ENCODE measurements at regions not wholly inside any gene's neighbourhood (a gene's known extent, or its start where the extent isn't known, plus 50 kb on each side); places are given as distances from the start of the nearest gene placed in this dataset.
"Not testable (repeated sequence)": the region's sequence is repeated elsewhere in the genome, so short reads cannot be mapped to it uniquely, and the experiment has no call there.

DNA sequence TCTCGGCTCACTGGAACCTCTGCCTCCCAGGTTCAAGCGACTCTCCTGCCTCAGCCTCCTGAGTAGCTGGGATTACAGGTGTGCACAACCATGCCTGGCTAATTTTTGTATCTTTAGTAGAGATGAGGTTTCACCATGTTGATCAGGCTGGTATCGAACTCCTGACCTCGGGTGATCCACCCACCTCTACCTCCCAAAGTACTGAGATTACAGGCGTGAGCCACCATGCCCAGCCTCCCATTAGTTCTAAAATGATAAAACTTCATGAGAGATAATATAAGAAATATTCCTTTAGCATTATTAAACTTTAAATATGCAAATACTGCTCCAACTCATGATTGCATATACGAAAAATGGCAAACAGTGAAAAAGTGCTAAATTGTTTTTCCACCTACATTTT lies 793.6 kb upstream of the CDH10 start:
- not testable (repeated sequence) for H3K23me2 ChIP-seq (ENCODE audit: low read depth, low read length); H2BK15ac ChIP-seq (ENCODE audit: low read length); H2AK5ac ChIP-seq (ENCODE audit: low read depth, low read length); H3K79me1 ChIP-seq (ENCODE audit: low read depth, low read length); H3K56ac ChIP-seq (replicated peaks; ENCODE audit: insufficient read length, low read depth, low read length); H3K27me3 ChIP-seq (replicated peaks in 1 of 4; ENCODE audit: control insufficient read depth in 3 of 4, extremely low read depth in 1 of 4, insufficient read depth in 3 of 4, low read length in 3 of 4); H3K9ac ChIP-seq (replicated peaks in 1 of 4; ENCODE audit: extremely low read depth in 1 of 4, low read depth in 3 of 4, low read length in 3 of 4); H2BK120ac ChIP-seq (replicated peaks; ENCODE audit: low read depth, low read length); H3K9me3 ChIP-seq (ENCODE audit: insufficient read depth in 2 of 2, low read depth in 1 of 2, low read length in 1 of 2); H3K4ac ChIP-seq (replicated peaks; ENCODE audit: insufficient read length, low read depth, low read length); H2BK12ac ChIP-seq (ENCODE audit: low read depth, low read length); H3K27ac ChIP-seq (ENCODE audit: low read depth, low read length); H2BK5ac ChIP-seq (ENCODE audit: low read depth, low read length); H4K91ac ChIP-seq (replicated peaks; ENCODE audit: insufficient read length, low read length); H4K8ac ChIP-seq (ENCODE audit: extremely low read depth, insufficient read depth, low read length); FAIRE-seq; H4K5ac ChIP-seq (ENCODE audit: insufficient read length, low read depth, low read length); H3K14ac ChIP-seq (ENCODE audit: insufficient read length); H3K4me1 ChIP-seq (replicated peaks in 1 of 4; ENCODE audit: control insufficient read depth in 3 of 4, insufficient read depth in 4 of 4, low read length in 3 of 4); H2AFZ ChIP-seq (ENCODE audit: low read length); DNase-seq (ENCODE audit: low read depth in 1 of 2, low spot score in 2 of 2); H3K23ac ChIP-seq (ENCODE audit: insufficient read length); H3K18ac ChIP-seq (ENCODE audit: extremely low read depth, low read length); H2BK20ac ChIP-seq (ENCODE audit: low read length)
- peak; percentile 63 for TF ChIP-seq POLR2AphosphoS5 (IDR thresholded peaks at IDR 0.05; ENCODE audit: low read depth, low read length)
- Histone ChIP-seq H3K4me2 (ENCODE audit: insufficient read depth in 1 of 2, low read depth in 2 of 2, low read length in 2 of 2) (peak overlapping the region; percentile 61 to 93; a peak in 3 of 4 replicates), H3K36me3 (ENCODE audit: control insufficient read depth in 2 of 4, insufficient read depth in 4 of 4, low read length in 3 of 4) (peaks cover 0 to 80% (median 9%) of the 10 kb centered on the region in 4 experiments; a peak in 4 of 8 replicates), H4K20me1 (replicated peaks in 1 of 2; ENCODE audit: control insufficient read depth in 1 of 2, insufficient read depth in 2 of 2, low read length in 2 of 2) (peaks cover 11 to 31% of the 10 kb centered on the region in 2 experiments), H3K4me3 (ENCODE audit: extremely low read depth in 1 of 4, insufficient read depth in 2 of 4, low read depth in 3 of 4, low read length in 4 of 4) (peak overlapping the region in 1 of 4 experiments; percentile 83; a peak in 2 of 8 replicates), H3K79me2 (ENCODE audit: control insufficient read depth in 1 of 2, insufficient read depth in 2 of 2, low read length in 2 of 2) (peaks cover 35 to 100% of the 10 kb centered on the region in 2 experiments)
- ChIA-PET CTCF (ENCODE audit: partially characterized antibody) (interaction anchor here (0.6 kb wide), 2 partner anchors 102 to 1299 kb away, joined by 3 read pairs; no protein-coding TSS in a partner anchor), POLR2A (ENCODE audit: partially characterized antibody) (interaction anchor here (0.6 to 3.2 kb wide), 8 partner anchors 10 to 1437 kb away, joined by 3 to 19 read pairs (median 5); no protein-coding TSS in a partner anchor)
- WGBS, 2 experiments (ENCODE audit: extremely low coverage in 1 of 2, insufficient coverage in 1 of 2, insufficient read length in 1 of 2, insufficient replicate concordance in 2 of 2, low coverage in 1 of 2, low lambda C conversion rate in 2 of 2, missing lambda C conversion rate in 1 of 2): 92% methylated on average over 6 of the region's 6 CpGs; no CpG with 5 or more reads in 1 of the 2 experiments

Data from H1 (cell line).